GM12865 (cell line): ENCODE measurements at regions not wholly inside any gene's neighbourhood (a gene's known extent, or its start where the extent isn't known, plus 50 kb on each side); places are given as distances from the start of the nearest gene placed in this dataset.

Experiments used
- DNase-seq: peaks from one replicate; pipeline ENCODE4 v3.0.0; 2010; ENCODE audit warnings: low read depth
- H3K4me3 ChIP-seq: 2 replicates; pipeline ENCODE4 v1.5.1; 2011; ENCODE audit warnings: mild to moderate bottlenecking, low read depth, low read length, control low read depth
- TF ChIP-seq, protein P1 (sequence below): IDR thresholded peaks from 2 replicates; pipeline ENCODE4 v1.5.1; 2011; ENCODE audit warnings: low read length, control low read depth, low read depth, inconsistent platforms; ENCODE audit not compliant: insufficient read depth; ENCODE audit errors: missing control alignments

DNA sequence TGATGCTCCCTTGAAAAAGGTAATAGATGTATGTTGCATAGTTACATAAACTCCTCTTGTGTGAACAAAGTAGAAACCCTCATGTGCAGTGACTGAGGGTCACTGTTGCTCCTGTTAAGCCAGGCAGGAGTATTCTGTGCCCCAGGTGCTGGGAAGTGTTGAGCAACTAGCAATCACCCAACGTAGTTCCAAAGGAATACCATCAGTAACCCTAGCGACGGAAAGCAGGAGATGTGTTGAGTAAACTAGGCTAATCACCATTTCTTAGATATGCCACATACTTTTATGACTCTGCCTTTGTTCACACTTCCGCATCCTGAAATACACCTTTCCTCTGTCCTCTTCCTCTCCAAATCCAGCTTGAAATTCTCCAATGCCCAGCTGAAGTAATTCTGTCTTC, 50.9 kb upstream of the TAB3 start:
- no peak overlapping the region for H3K4me3 ChIP-seq
- DNase-seq, result no peak
- TF ChIP-seq, protein P1, sequence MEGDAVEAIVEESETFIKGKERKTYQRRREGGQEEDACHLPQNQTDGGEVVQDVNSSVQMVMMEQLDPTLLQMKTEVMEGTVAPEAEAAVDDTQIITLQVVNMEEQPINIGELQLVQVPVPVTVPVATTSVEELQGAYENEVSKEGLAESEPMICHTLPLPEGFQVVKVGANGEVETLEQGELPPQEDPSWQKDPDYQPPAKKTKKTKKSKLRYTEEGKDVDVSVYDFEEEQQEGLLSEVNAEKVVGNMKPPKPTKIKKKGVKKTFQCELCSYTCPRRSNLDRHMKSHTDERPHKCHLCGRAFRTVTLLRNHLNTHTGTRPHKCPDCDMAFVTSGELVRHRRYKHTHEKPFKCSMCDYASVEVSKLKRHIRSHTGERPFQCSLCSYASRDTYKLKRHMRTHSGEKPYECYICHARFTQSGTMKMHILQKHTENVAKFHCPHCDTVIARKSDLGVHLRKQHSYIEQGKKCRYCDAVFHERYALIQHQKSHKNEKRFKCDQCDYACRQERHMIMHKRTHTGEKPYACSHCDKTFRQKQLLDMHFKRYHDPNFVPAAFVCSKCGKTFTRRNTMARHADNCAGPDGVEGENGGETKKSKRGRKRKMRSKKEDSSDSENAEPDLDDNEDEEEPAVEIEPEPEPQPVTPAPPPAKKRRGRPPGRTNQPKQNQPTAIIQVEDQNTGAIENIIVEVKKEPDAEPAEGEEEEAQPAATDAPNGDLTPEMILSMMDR, result no peak
